HEK293 (cell line): ENCODE measurements at regions not wholly inside any gene's neighbourhood (a gene's known extent, or its start where the extent isn't known, plus 50 kb on each side); places are given as distances from the start of the nearest gene placed in this dataset.

Experiments
- CTCF ChIA-PET: fragments of 350-600 bp; formaldehyde crosslinking; extraction: SDS; loops from one replicate; lab custom pipeline; 2021; ENCODE audit warnings: antibody characterized with exemption; lab: Yijun Ruan, JAX
- POLR2A ChIA-PET: fragments of 300-600 bp; formaldehyde crosslinking; extraction: SDS; loops from one replicate; lab custom pipeline; 2020; ENCODE audit warnings: antibody characterized with exemption, inconsistent platforms; lab: Yijun Ruan, JAX
- H3K27ac ChIP-seq: fragments of 200-500 bp; sonication (Bioruptor generic); 2 replicates; pipeline ENCODE4 v1.5.1; 2014; ENCODE audit warnings: low read depth, low read length, control low read depth, inconsistent platforms; ENCODE audit errors: extremely low read depth
- H3K36me3 ChIP-seq, 2 experiments: fragments of 200-500 bp in 1 of 2; sonication (Bioruptor generic) in 1 of 2; 1 replicate in 1 of 2; 2 replicates in 1 of 2; pipeline ENCODE4 v1.5.1; 2014 to 2017; ENCODE audit warnings: inconsistent platforms in 2 of 2, low read length in 2 of 2; ENCODE audit not compliant: control insufficient read depth in 2 of 2, insufficient read depth in 1 of 2
- H3K4me1 ChIP-seq: fragments of 200-500 bp; sonication (Bioruptor generic); 2 replicates; pipeline ENCODE4 v1.5.1; 2014; ENCODE audit warnings: mild to moderate bottlenecking, low read length, inconsistent platforms; ENCODE audit not compliant: control insufficient read depth, insufficient read depth
- H3K4me3 ChIP-seq: 2 replicates; pipeline ENCODE4 v1.5.1; 2011; ENCODE audit warnings: low read depth, mild to moderate bottlenecking, control low read depth, low read length, moderate library complexity
- H3K9me3 ChIP-seq: fragments of 200-500 bp; sonication (Bioruptor generic); 2 replicates; pipeline ENCODE4 v1.5.1; 2014; ENCODE audit warnings: low read depth, low read length, inconsistent platforms; ENCODE audit not compliant: control insufficient read depth, insufficient read depth
- GLI4 ChIP-seq: fragments of 450-650 bp; formaldehyde crosslinking; IDR thresholded peaks from 2 replicates; pipeline ENCODE4 v1.5.1; 2016; ENCODE audit warnings: missing biosample characterization, missing genetic modification characterization
- HOXA7 ChIP-seq: sonication (generic); formaldehyde crosslinking; IDR thresholded peaks from 2 replicates; pipeline ENCODE4 v1.8.1; 2022; ENCODE audit warnings: missing genetic modification reagents, borderline replicate concordance
- PRDM1 ChIP-seq: fragments of 450-650 bp; formaldehyde crosslinking; IDR thresholded peaks from 2 replicates; pipeline ENCODE4; 2016; ENCODE audit warnings: missing biosample characterization, missing genetic modification characterization
- SETDB1 ChIP-seq: IDR thresholded peaks from one replicate; pipeline ENCODE4 v1.6.1; 2017; ENCODE audit warnings: mild to moderate bottlenecking, low read length, moderate library complexity, mixed read lengths; ENCODE audit not compliant: insufficient read length
- WT1 ChIP-seq: fragments of 450-650 bp; formaldehyde crosslinking; IDR thresholded peaks from 2 replicates; pipeline ENCODE4 v1.5.1; 2016; ENCODE audit warnings: missing biosample characterization, missing genetic modification characterization
- ZNF10 ChIP-seq: fragments of 450-650 bp; formaldehyde crosslinking; IDR thresholded peaks from 2 replicates; pipeline ENCODE4 v1.5.1; 2017; ENCODE audit warnings: missing biosample characterization, missing genetic modification characterization
- ZNF24 ChIP-seq: fragments of 450-650 bp; formaldehyde crosslinking; IDR thresholded peaks from 2 replicates; pipeline ENCODE4 v1.5.1; 2016; ENCODE audit warnings: missing biosample characterization, missing genetic modification characterization
- ZNF426 ChIP-seq: fragments of 450-650 bp; formaldehyde crosslinking; IDR thresholded peaks from 2 replicates; pipeline ENCODE4 v1.5.1; 2017; ENCODE audit warnings: missing biosample characterization, missing genetic modification characterization, mild to moderate bottlenecking, inconsistent platforms, moderate library complexity
- ZNF473 ChIP-seq: fragments of 450-650 bp; formaldehyde crosslinking; IDR thresholded peaks from 2 replicates; pipeline ENCODE4 v1.5.1; 2017; ENCODE audit warnings: missing biosample characterization, missing genetic modification characterization
- ZNF558 ChIP-seq: fragments of 450-650 bp; formaldehyde crosslinking; IDR thresholded peaks from 2 replicates; pipeline ENCODE4 v1.5.1; 2016; ENCODE audit warnings: missing biosample characterization, missing genetic modification characterization
- ZNF792 ChIP-seq: fragments of 450-650 bp; formaldehyde crosslinking; IDR thresholded peaks from 2 replicates; pipeline ENCODE4 v1.5.1; 2016; ENCODE audit warnings: missing biosample characterization, missing genetic modification characterization
- TF ChIP-seq, protein P1 (sequence below): fragments of 450-650 bp; formaldehyde crosslinking; IDR thresholded peaks from 2 replicates; pipeline ENCODE4 v1.5.0; 2017; ENCODE audit warnings: missing biosample characterization, missing genetic modification characterization, borderline replicate concordance
- TF ChIP-seq, protein P2 (sequence below): fragments of 450-650 bp; formaldehyde crosslinking; IDR thresholded peaks from 2 replicates; pipeline ENCODE4 v1.5.1; 2016; ENCODE audit warnings: missing biosample characterization, missing genetic modification characterization
- TF ChIP-seq, protein P3 (sequence below): fragments of 450-650 bp; formaldehyde crosslinking; IDR thresholded peaks from 2 replicates; pipeline ENCODE4 v1.5.1; 2017; ENCODE audit warnings: missing biosample characterization, missing genetic modification characterization
- TF ChIP-seq, protein P4 (sequence below): fragments of 450-650 bp; formaldehyde crosslinking; IDR thresholded peaks from 2 replicates; pipeline ENCODE4 v1.5.1; 2017; ENCODE audit warnings: missing biosample characterization, missing genetic modification characterization
- TF ChIP-seq, protein P5 (sequence below): fragments of 450-650 bp; formaldehyde crosslinking; IDR thresholded peaks from 2 replicates; pipeline ENCODE4 v1.5.1; 2016; ENCODE audit warnings: missing biosample characterization, missing genetic modification characterization, low read depth
- TF ChIP-seq, protein P6 (sequence below): fragments of 450-650 bp; formaldehyde crosslinking; IDR thresholded peaks from 2 replicates; pipeline ENCODE4 v1.5.1; 2016; ENCODE audit warnings: missing biosample characterization, missing genetic modification characterization, borderline replicate concordance
- TF ChIP-seq, protein P7 (sequence below): fragments of 450-650 bp; formaldehyde crosslinking; IDR thresholded peaks from 2 replicates; pipeline ENCODE4 v1.5.1; 2016; ENCODE audit warnings: missing biosample characterization, missing genetic modification characterization

DNA sequence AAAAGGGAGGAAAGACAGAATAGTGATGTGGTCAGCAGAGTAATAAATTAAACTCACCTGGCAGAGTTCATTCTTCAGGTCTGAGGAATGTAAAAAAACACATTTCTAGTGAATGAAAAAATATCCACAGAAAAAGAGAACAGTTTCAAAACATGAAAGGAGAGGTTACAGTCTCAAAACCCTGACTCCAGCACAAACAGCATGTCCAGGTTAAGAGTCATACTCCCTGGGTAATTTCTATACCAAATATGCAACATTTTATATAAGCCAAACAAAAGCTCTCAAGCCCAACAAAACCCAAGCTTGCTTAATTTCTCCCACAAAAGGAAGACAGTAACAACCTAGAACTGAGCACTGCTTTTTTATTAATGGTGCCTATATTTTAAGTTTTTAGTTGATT, 173.0 kb downstream of the NTMT2 start (continued):
- TF ChIP-seq GLI4 (tag by site-specific recombination): no peak
- TF ChIP-seq, protein P1, sequence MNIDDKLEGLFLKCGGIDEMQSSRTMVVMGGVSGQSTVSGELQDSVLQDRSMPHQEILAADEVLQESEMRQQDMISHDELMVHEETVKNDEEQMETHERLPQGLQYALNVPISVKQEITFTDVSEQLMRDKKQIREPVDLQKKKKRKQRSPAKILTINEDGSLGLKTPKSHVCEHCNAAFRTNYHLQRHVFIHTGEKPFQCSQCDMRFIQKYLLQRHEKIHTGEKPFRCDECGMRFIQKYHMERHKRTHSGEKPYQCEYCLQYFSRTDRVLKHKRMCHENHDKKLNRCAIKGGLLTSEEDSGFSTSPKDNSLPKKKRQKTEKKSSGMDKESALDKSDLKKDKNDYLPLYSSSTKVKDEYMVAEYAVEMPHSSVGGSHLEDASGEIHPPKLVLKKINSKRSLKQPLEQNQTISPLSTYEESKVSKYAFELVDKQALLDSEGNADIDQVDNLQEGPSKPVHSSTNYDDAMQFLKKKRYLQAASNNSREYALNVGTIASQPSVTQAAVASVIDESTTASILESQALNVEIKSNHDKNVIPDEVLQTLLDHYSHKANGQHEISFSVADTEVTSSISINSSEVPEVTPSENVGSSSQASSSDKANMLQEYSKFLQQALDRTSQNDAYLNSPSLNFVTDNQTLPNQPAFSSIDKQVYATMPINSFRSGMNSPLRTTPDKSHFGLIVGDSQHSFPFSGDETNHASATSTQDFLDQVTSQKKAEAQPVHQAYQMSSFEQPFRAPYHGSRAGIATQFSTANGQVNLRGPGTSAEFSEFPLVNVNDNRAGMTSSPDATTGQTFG (tag by site-specific recombination): no peak
- TF ChIP-seq, protein P2, sequence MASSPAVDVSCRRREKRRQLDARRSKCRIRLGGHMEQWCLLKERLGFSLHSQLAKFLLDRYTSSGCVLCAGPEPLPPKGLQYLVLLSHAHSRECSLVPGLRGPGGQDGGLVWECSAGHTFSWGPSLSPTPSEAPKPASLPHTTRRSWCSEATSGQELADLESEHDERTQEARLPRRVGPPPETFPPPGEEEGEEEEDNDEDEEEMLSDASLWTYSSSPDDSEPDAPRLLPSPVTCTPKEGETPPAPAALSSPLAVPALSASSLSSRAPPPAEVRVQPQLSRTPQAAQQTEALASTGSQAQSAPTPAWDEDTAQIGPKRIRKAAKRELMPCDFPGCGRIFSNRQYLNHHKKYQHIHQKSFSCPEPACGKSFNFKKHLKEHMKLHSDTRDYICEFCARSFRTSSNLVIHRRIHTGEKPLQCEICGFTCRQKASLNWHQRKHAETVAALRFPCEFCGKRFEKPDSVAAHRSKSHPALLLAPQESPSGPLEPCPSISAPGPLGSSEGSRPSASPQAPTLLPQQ (tag by site-specific recombination): no peak
- TF ChIP-seq ZNF426 (tag by site-specific recombination): no peak
- TF ChIP-seq ZNF473: no peak
- TF ChIP-seq WT1 (tag by site-specific recombination): no peak
- TF ChIP-seq PRDM1: no peak
- no peak for TF ChIP-seq ZNF792 (tag by site-specific recombination)
- TF ChIP-seq, all 188 proteins: peak for 0

DNA sequence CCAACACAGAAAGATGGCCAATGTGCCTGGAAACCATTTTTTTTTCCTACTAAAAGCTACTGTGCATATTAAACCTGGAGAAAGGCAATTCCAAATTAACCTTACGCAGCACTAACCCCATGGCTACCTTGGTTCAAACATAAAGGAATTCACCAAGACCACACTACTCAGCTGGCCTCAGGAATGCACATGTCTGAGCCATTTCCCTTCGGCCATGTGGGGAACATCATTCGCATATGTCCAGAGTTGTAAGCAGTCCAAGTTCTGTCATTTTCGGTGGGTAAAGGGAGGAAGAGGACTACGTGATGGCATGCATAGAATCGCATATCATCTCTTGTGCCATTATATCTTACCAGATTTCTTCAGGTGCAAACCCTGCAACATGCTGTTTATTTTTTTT, 175.4 kb downstream of the NTMT2 start:
- POLR2A ChIA-PET: no interaction called here
- H3K27ac ChIP-seq: no peak overlapping the region
- TF ChIP-seq SETDB1 (no peak), ZNF24 (no peak), ZNF10 (tag by site-specific recombination) (no peak), ZNF558 (no peak), HOXA7 (no peak)
- TF ChIP-seq, protein P3, sequence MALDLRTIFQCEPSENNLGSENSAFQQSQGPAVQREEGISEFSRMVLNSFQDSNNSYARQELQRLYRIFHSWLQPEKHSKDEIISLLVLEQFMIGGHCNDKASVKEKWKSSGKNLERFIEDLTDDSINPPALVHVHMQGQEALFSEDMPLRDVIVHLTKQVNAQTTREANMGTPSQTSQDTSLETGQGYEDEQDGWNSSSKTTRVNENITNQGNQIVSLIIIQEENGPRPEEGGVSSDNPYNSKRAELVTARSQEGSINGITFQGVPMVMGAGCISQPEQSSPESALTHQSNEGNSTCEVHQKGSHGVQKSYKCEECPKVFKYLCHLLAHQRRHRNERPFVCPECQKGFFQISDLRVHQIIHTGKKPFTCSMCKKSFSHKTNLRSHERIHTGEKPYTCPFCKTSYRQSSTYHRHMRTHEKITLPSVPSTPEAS (tag by site-specific recombination): no peak
- TF ChIP-seq, protein P4, sequence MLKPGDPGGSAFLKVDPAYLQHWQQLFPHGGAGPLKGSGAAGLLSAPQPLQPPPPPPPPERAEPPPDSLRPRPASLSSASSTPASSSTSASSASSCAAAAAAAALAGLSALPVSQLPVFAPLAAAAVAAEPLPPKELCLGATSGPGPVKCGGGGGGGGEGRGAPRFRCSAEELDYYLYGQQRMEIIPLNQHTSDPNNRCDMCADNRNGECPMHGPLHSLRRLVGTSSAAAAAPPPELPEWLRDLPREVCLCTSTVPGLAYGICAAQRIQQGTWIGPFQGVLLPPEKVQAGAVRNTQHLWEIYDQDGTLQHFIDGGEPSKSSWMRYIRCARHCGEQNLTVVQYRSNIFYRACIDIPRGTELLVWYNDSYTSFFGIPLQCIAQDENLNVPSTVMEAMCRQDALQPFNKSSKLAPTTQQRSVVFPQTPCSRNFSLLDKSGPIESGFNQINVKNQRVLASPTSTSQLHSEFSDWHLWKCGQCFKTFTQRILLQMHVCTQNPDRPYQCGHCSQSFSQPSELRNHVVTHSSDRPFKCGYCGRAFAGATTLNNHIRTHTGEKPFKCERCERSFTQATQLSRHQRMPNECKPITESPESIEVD (tag by site-specific recombination): no peak
- TF ChIP-seq, protein P5, sequence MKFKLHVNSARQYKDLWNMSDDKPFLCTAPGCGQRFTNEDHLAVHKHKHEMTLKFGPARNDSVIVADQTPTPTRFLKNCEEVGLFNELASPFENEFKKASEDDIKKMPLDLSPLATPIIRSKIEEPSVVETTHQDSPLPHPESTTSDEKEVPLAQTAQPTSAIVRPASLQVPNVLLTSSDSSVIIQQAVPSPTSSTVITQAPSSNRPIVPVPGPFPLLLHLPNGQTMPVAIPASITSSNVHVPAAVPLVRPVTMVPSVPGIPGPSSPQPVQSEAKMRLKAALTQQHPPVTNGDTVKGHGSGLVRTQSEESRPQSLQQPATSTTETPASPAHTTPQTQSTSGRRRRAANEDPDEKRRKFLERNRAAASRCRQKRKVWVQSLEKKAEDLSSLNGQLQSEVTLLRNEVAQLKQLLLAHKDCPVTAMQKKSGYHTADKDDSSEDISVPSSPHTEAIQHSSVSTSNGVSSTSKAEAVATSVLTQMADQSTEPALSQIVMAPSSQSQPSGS (tag by site-specific recombination): no peak
- TF ChIP-seq, protein P6, sequence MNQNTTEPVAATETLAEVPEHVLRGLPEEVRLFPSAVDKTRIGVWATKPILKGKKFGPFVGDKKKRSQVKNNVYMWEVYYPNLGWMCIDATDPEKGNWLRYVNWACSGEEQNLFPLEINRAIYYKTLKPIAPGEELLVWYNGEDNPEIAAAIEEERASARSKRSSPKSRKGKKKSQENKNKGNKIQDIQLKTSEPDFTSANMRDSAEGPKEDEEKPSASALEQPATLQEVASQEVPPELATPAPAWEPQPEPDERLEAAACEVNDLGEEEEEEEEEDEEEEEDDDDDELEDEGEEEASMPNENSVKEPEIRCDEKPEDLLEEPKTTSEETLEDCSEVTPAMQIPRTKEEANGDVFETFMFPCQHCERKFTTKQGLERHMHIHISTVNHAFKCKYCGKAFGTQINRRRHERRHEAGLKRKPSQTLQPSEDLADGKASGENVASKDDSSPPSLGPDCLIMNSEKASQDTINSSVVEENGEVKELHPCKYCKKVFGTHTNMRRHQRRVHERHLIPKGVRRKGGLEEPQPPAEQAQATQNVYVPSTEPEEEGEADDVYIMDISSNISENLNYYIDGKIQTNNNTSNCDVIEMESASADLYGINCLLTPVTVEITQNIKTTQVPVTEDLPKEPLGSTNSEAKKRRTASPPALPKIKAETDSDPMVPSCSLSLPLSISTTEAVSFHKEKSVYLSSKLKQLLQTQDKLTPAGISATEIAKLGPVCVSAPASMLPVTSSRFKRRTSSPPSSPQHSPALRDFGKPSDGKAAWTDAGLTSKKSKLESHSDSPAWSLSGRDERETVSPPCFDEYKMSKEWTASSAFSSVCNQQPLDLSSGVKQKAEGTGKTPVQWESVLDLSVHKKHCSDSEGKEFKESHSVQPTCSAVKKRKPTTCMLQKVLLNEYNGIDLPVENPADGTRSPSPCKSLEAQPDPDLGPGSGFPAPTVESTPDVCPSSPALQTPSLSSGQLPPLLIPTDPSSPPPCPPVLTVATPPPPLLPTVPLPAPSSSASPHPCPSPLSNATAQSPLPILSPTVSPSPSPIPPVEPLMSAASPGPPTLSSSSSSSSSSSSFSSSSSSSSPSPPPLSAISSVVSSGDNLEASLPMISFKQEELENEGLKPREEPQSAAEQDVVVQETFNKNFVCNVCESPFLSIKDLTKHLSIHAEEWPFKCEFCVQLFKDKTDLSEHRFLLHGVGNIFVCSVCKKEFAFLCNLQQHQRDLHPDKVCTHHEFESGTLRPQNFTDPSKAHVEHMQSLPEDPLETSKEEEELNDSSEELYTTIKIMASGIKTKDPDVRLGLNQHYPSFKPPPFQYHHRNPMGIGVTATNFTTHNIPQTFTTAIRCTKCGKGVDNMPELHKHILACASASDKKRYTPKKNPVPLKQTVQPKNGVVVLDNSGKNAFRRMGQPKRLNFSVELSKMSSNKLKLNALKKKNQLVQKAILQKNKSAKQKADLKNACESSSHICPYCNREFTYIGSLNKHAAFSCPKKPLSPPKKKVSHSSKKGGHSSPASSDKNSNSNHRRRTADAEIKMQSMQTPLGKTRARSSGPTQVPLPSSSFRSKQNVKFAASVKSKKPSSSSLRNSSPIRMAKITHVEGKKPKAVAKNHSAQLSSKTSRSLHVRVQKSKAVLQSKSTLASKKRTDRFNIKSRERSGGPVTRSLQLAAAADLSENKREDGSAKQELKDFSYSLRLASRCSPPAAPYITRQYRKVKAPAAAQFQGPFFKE (tag by site-specific recombination): no peak
- TF ChIP-seq, protein P7, sequence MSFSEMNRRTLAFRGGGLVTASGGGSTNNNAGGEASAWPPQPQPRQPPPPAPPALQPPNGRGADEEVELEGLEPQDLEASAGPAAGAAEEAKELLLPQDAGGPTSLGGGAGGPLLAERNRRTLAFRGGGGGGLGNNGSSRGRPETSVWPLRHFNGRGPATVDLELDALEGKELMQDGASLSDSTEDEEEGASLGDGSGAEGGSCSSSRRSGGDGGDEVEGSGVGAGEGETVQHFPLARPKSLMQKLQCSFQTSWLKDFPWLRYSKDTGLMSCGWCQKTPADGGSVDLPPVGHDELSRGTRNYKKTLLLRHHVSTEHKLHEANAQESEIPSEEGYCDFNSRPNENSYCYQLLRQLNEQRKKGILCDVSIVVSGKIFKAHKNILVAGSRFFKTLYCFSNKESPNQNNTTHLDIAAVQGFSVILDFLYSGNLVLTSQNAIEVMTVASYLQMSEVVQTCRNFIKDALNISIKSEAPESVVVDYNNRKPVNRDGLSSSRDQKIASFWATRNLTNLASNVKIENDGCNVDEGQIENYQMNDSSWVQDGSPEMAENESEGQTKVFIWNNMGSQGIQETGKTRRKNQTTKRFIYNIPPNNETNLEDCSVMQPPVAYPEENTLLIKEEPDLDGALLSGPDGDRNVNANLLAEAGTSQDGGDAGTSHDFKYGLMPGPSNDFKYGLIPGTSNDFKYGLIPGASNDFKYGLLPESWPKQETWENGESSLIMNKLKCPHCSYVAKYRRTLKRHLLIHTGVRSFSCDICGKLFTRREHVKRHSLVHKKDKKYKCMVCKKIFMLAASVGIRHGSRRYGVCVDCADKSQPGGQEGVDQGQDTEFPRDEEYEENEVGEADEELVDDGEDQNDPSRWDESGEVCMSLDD (tag by site-specific recombination): no peak
- TF ChIP-seq, all 188 proteins: peak for 0
- Histone ChIP-seq H3K4me1 (no peaks in the 10 kb centered on the region), H3K9me3 (no peaks in the 10 kb centered on the region; the same call in 1 of the 2 replicates), H3K4me3 (no peak overlapping the region), H3K36me3 (no peaks in the 10 kb centered on the region)
- CTCF ChIA-PET: no interaction called here
